IPS-18c (cell line): ENCODE measurements at regions not wholly inside any gene's neighbourhood (a gene's known extent, or its start where the extent isn't known, plus 50 kb on each side); places are given as distances from the start of the nearest gene placed in this dataset.

Source experiments
- H3K4me3 ChIP-seq: 2 replicates; pipeline ENCODE4 v1.7.0; 2013; ENCODE audit warnings: low read depth, mild to moderate bottlenecking, low read length, moderate library complexity; ENCODE audit not compliant: insufficient read depth
- H3K9me3 ChIP-seq: one replicate; pipeline ENCODE4 v1.6.1; 2013; ENCODE audit warnings: mild to moderate bottlenecking, low read length, moderate library complexity; ENCODE audit not compliant: control insufficient read depth, insufficient read depth

- Histone ChIP-seq H3K9me3 (no peaks in the 10 kb centered on the region), H3K4me3 (no peak overlapping the region)
These were observed 802.7 kb downstream of the SLC16A7 start for GRCh38 chr12:60398547-60398946.

- Histone ChIP-seq H3K4me3 (no peak overlapping the region), H3K9me3 (no peaks in the 10 kb centered on the region)
These were observed 803.2 kb downstream of the SLC16A7 start for GRCh38 chr12:60399064-60399463.

- Histone ChIP-seq H3K4me3 (no peak overlapping the region), H3K9me3 (no peaks in the 10 kb centered on the region)
These were observed 807.2 kb downstream of the SLC16A7 start for GRCh38 chr12:60402996-60403395.

GRCh38 chr12:60415351-60415750 lies 819.5 kb downstream of the SLC16A7 start:
- Histone ChIP-seq H3K4me3 (no peak overlapping the region), H3K9me3 (no peaks in the 10 kb centered on the region)

- Histone ChIP-seq H3K4me3 (no peak overlapping the region), H3K9me3 (no peaks in the 10 kb centered on the region)
These were observed 824.2 kb downstream of the SLC16A7 start for GRCh38 chr12:60419986-60420385.

GRCh38 chr12:60421741-60422140 lies 825.9 kb downstream of the SLC16A7 start:
- Histone ChIP-seq H3K4me3 (no peak overlapping the region), H3K9me3 (no peaks in the 10 kb centered on the region)

- Histone ChIP-seq H3K9me3 (no peaks in the 10 kb centered on the region), H3K4me3 (no peak overlapping the region)
These were observed 841.5 kb downstream of the SLC16A7 start for GRCh38 chr12:60437297-60437696.

- no peaks in the 10 kb centered on the region for H3K9me3 ChIP-seq
- H3K4me3 ChIP-seq, result no peak overlapping the region
These were observed 845.7 kb downstream of the SLC16A7 start for GRCh38 chr12:60441577-60441976.

- H3K9me3 ChIP-seq, result no peaks in the 10 kb centered on the region
- H3K4me3 ChIP-seq, result no peak overlapping the region
These were observed 855.6 kb downstream of the SLC16A7 start for GRCh38 chr12:60451457-60451856.

- no peak overlapping the region for H3K4me3 ChIP-seq
- H3K9me3 ChIP-seq, result no peaks in the 10 kb centered on the region
These were observed 869.2 kb downstream of the SLC16A7 start for GRCh38 chr12:60465060-60465459.

GRCh38 chr12:60468546-60468945 lies 872.7 kb downstream of the SLC16A7 start:
- H3K4me3 ChIP-seq, result no peak overlapping the region

GRCh38 chr12:60475825-60476224 lies 880.0 kb downstream of the SLC16A7 start:
- Histone ChIP-seq H3K9me3 (no peaks in the 10 kb centered on the region), H3K4me3 (no peak overlapping the region)

More at GRCh38 chr12:60468546-60468945, 872.7 kb downstream of the SLC16A7 start:
- no peaks in the 10 kb centered on the region for H3K9me3 ChIP-seq

GRCh38 chr12:60487284-60487683 lies 891.5 kb downstream of the SLC16A7 start:
- Histone ChIP-seq H3K9me3 (no peaks in the 10 kb centered on the region), H3K4me3 (no peak overlapping the region)

GRCh38 chr12:60489071-60489470 lies 893.2 kb downstream of the SLC16A7 start:
- no peak overlapping the region for H3K4me3 ChIP-seq
- no peaks in the 10 kb centered on the region for H3K9me3 ChIP-seq

GRCh38 chr12:60494244-60494643 lies 898.4 kb downstream of the SLC16A7 start:
- Histone ChIP-seq H3K9me3 (no peaks in the 10 kb centered on the region), H3K4me3 (no peak overlapping the region)

- no peaks in the 10 kb centered on the region for H3K9me3 ChIP-seq
- H3K4me3 ChIP-seq, result no peak overlapping the region
These were observed 902.8 kb downstream of the SLC16A7 start for GRCh38 chr12:60498656-60499055.

GRCh38 chr12:60501124-60501729 lies 905.4 kb downstream of the SLC16A7 start:
- H3K4me3 ChIP-seq, result no peak overlapping the region
- no peaks in the 10 kb centered on the region for H3K9me3 ChIP-seq

GRCh38 chr12:60522684-60523400 lies 927.0 kb downstream of the SLC16A7 start:
- H3K4me3 ChIP-seq, result no peak overlapping the region

GRCh38 chr12:60529261-60529660 lies 933.4 kb downstream of the SLC16A7 start:
- Histone ChIP-seq H3K4me3 (no peak overlapping the region), H3K9me3 (no peaks in the 10 kb centered on the region)

More at GRCh38 chr12:60522684-60523400, 927.0 kb downstream of the SLC16A7 start:
- no peaks in the 10 kb centered on the region for H3K9me3 ChIP-seq
